SK-N-SH (cell line): ENCODE measurements at regions not wholly inside any gene's neighbourhood (a gene's known extent, or its start where the extent isn't known, plus 50 kb on each side); places are given as distances from the start of the nearest gene placed in this dataset.

Experiments used
- CTCF ChIA-PET: fragments of 300-600, 350-600 bp; formaldehyde crosslinking; extraction: SDS; loops from one replicate; lab custom pipeline; 2021; lab: Yijun Ruan, JAX
- POLR2A ChIA-PET: fragments of 350-600 bp; sonication (Branson Sonifier 250); formaldehyde crosslinking; extraction: SDS; loops from one replicate; lab custom pipeline; 2020; ENCODE audit warnings: antibody characterized with exemption, inconsistent platforms; lab: Yijun Ruan, JAX
- DNase-seq: peaks from one replicate; pipeline ENCODE4 v3.0.0; 2012
- H2AFZ ChIP-seq: fragments of 200-600 bp; sonication (generic); 2 replicates; pipeline ENCODE4 v1.8.1; 2016; ENCODE audit warnings: antibody characterized with exemption, mild to moderate bottlenecking, low read depth
- H3F3A ChIP-seq: fragments of 200-600 bp; sonication (generic); replicated peaks from 2 replicates; pipeline ENCODE3; 2016; ENCODE audit warnings: antibody characterized with exemption, mild to moderate bottlenecking; ENCODE audit not compliant: insufficient read depth
- H3K27ac ChIP-seq, 2 experiments: fragments of 200-500 bp in 1 of 2; fragments of 200-600 bp in 1 of 2; sonication (Bioruptor generic) in 1 of 2; sonication (generic), shearing (Covaris generic) in 1 of 2; 2 replicates each; pipeline versions ENCODE4 v1.5.1 to v1.6.1; 2014 to 2016; ENCODE audit warnings: low read depth in 2 of 2, inconsistent platforms in 1 of 2, low read length in 1 of 2, mild to moderate bottlenecking in 1 of 2, mixed read lengths in 1 of 2
- H3K27me3 ChIP-seq: fragments of 200-600 bp; sonication (generic), shearing (Covaris generic); 2 replicates; pipeline ENCODE4 v1.6.1; 2016; ENCODE audit warnings: mixed run types; ENCODE audit not compliant: insufficient read depth
- H3K36me3 ChIP-seq, 2 experiments: fragments of 200-500 bp in 1 of 2; fragments of 200-600 bp in 1 of 2; sonication (Bioruptor generic) in 1 of 2; sonication (generic) in 1 of 2; replicated peaks in 1 of 2; 2 replicates each; pipeline versions ENCODE3 to v1.5.1; 2014 to 2016; ENCODE audit warnings: low read length in 1 of 2, mild to moderate bottlenecking in 1 of 2; ENCODE audit not compliant: insufficient read depth in 2 of 2, control insufficient read depth in 1 of 2
- H3K4me1 ChIP-seq, 2 experiments: fragments of 200-500 bp in 1 of 2; fragments of 200-600 bp in 1 of 2; sonication (Bioruptor generic) in 1 of 2; sonication (generic), shearing (Covaris generic) in 1 of 2; 2 replicates each; pipeline versions ENCODE4 v1.5.1 to v1.6.1; 2014 to 2016; ENCODE audit warnings: low read depth in 1 of 2, low read length in 1 of 2, mixed run types in 1 of 2; ENCODE audit not compliant: insufficient read depth in 2 of 2, control insufficient read depth in 1 of 2
- H3K4me2 ChIP-seq: fragments of 200-600 bp; sonication (generic), shearing (Covaris generic); 2 replicates; pipeline ENCODE4 v1.6.1; 2017; ENCODE audit warnings: mixed run types
- H3K4me3 ChIP-seq, 2 experiments: fragments of 200-500 bp in 1 of 2; fragments of 200-600 bp in 1 of 2; sonication (Bioruptor generic) in 1 of 2; sonication (generic), shearing (Covaris generic) in 1 of 2; 2 replicates each; pipeline versions ENCODE4 v1.5.1 to v1.8.1; 2014 to 2016; ENCODE audit warnings: low read depth in 2 of 2, inconsistent platforms in 1 of 2, low read length in 1 of 2, mild to moderate bottlenecking in 1 of 2, mixed read lengths in 1 of 2, moderate library complexity in 1 of 2
- H3K79me2 ChIP-seq: fragments of 200-600 bp; sonication (generic); 2 replicates; pipeline ENCODE4 v1.8.1; 2017; ENCODE audit warnings: mild to moderate bottlenecking; ENCODE audit not compliant: insufficient read depth
- H3K9ac ChIP-seq: fragments of 200-600 bp; sonication (generic); 2 replicates; pipeline ENCODE4 v1.6.1; 2017; ENCODE audit warnings: mixed run types
- H3K9me2 ChIP-seq: fragments of 200-600 bp; sonication (generic); 2 replicates; pipeline ENCODE4 v1.6.1; 2017; ENCODE audit warnings: mixed run types
- H3K9me3 ChIP-seq: fragments of 200-600 bp; sonication (generic); 2 replicates; pipeline ENCODE4 v1.6.1; 2017; ENCODE audit warnings: mixed run types, mild to moderate bottlenecking, moderate library complexity
- H4K20me1 ChIP-seq: fragments of 200-600 bp; sonication (generic); 2 replicates; pipeline ENCODE4 v1.6.1; 2017; ENCODE audit warnings: mild to moderate bottlenecking, mixed run types; ENCODE audit not compliant: insufficient read depth
- ELF1 ChIP-seq: IDR thresholded peaks from 2 replicates; pipeline ENCODE4 v1.4.0; 2012
- FOSL2 ChIP-seq: IDR thresholded peaks from 2 replicates; pipeline ENCODE4 v1.4.0; 2012; ENCODE audit warnings: low read depth, mild to moderate bottlenecking, moderate library complexity, borderline replicate concordance
- FOXJ3 ChIP-seq: sonication (generic); formaldehyde crosslinking; IDR thresholded peaks from 2 replicates; pipeline ENCODE4 v1.5.1; 2020; ENCODE audit warnings: mild to moderate bottlenecking, missing genetic modification reagents
- FOXM1 ChIP-seq: IDR thresholded peaks from 2 replicates; pipeline ENCODE4 v1.4.0; 2012; ENCODE audit warnings: low read depth, mild to moderate bottlenecking
- JUND ChIP-seq: IDR thresholded peaks from 2 replicates; pipeline ENCODE4 v1.4.0; 2012
- RAD21 ChIP-seq: IDR thresholded peaks from 2 replicates; pipeline ENCODE4 v1.6.1; 2012; ENCODE audit warnings: mild to moderate bottlenecking, low read length
- RCOR1 ChIP-seq: fragments of 150-350 bp; IDR thresholded peaks from 2 replicates; pipeline ENCODE4 v1.6.1; 2017; ENCODE audit warnings: antibody characterized with exemption, low read length
- RXRA ChIP-seq: IDR thresholded peaks from 2 replicates; pipeline ENCODE4 v1.4.0; 2012; ENCODE audit warnings: low read depth, mild to moderate bottlenecking, borderline replicate concordance
- TAF1 ChIP-seq: IDR thresholded peaks from 2 replicates; pipeline ENCODE4 v1.6.1; 2012; ENCODE audit warnings: low read depth, mild to moderate bottlenecking, low read length, moderate library complexity, borderline replicate concordance
- TCF12 ChIP-seq: IDR thresholded peaks from 2 replicates; pipeline ENCODE4 v1.4.0; 2012
- YY1 ChIP-seq: IDR thresholded peaks from 2 replicates; pipeline ENCODE4 v1.4.0; 2012; ENCODE audit warnings: low read depth, mild to moderate bottlenecking
- WGBS: methylation state at CpG from one replicate; pipeline ENCODE4 v1.1.6; 2017; ENCODE audit warnings: low lambda C conversion rate; 5-methylcytosine and 5-hydroxymethylcytosine counted together
- TF ChIP-seq, protein P1 (sequence below): IDR thresholded peaks from 2 replicates; pipeline ENCODE4 v1.4.0; 2012; ENCODE audit warnings: low read depth, borderline replicate concordance
- TF ChIP-seq, protein P2 (sequence below): IDR thresholded peaks from 2 replicates; pipeline ENCODE4 v1.6.1; 2012; ENCODE audit warnings: mild to moderate bottlenecking, low read depth, low read length, moderate library complexity
- TF ChIP-seq, protein P3 (sequence below): IDR thresholded peaks from 2 replicates; pipeline ENCODE4; 2012
- TF ChIP-seq, protein P4 (sequence below): fragments of 150-350 bp; IDR thresholded peaks from 2 replicates; pipeline ENCODE4 v1.6.1; 2016; ENCODE audit warnings: mild to moderate bottlenecking, low read depth, low read length

DNA sequence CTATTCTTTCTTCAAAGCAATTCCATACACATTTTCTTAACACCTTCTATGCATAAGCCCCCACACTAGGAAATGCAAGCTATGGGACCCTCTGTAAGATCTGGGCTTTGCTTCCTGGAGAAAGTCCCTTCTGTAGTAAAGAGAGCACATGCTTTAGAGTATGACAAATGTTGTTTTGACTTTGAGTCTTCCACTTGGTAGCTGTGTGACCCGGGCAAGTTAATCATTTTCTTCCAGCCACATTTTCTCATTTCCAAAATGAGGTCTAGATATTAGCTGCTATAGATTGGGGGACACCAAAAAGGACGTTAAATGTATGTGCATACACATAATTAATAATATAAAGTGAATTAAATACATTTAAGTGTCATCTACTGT, 334.0 kb downstream of the NFIB start:
- CTCF ChIA-PET, result no interaction called here
- peaks cover 0 to 12% of the 10 kb centered on the region in 2 experiments; a peak in 3 of 4 replicates for H3K4me1 ChIP-seq
- no peak overlapping the region for H3K27ac ChIP-seq
- no peak overlapping the region for H3K4me3 ChIP-seq
- TF ChIP-seq, protein P1, sequence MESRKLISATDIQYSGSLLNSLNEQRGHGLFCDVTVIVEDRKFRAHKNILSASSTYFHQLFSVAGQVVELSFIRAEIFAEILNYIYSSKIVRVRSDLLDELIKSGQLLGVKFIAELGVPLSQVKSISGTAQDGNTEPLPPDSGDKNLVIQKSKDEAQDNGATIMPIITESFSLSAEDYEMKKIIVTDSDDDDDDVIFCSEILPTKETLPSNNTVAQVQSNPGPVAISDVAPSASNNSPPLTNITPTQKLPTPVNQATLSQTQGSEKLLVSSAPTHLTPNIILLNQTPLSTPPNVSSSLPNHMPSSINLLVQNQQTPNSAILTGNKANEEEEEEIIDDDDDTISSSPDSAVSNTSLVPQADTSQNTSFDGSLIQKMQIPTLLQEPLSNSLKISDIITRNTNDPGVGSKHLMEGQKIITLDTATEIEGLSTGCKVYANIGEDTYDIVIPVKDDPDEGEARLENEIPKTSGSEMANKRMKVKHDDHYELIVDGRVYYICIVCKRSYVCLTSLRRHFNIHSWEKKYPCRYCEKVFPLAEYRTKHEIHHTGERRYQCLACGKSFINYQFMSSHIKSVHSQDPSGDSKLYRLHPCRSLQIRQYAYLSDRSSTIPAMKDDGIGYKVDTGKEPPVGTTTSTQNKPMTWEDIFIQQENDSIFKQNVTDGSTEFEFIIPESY, result no peak
- TF ChIP-seq, protein P2, sequence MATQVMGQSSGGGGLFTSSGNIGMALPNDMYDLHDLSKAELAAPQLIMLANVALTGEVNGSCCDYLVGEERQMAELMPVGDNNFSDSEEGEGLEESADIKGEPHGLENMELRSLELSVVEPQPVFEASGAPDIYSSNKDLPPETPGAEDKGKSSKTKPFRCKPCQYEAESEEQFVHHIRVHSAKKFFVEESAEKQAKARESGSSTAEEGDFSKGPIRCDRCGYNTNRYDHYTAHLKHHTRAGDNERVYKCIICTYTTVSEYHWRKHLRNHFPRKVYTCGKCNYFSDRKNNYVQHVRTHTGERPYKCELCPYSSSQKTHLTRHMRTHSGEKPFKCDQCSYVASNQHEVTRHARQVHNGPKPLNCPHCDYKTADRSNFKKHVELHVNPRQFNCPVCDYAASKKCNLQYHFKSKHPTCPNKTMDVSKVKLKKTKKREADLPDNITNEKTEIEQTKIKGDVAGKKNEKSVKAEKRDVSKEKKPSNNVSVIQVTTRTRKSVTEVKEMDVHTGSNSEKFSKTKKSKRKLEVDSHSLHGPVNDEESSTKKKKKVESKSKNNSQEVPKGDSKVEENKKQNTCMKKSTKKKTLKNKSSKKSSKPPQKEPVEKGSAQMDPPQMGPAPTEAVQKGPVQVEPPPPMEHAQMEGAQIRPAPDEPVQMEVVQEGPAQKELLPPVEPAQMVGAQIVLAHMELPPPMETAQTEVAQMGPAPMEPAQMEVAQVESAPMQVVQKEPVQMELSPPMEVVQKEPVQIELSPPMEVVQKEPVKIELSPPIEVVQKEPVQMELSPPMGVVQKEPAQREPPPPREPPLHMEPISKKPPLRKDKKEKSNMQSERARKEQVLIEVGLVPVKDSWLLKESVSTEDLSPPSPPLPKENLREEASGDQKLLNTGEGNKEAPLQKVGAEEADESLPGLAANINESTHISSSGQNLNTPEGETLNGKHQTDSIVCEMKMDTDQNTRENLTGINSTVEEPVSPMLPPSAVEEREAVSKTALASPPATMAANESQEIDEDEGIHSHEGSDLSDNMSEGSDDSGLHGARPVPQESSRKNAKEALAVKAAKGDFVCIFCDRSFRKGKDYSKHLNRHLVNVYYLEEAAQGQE, result no peak
- TF ChIP-seq RXRA, result no peak
- POLR2A ChIA-PET, result no interaction called here
- 56% methylated on average over 2 of the region's 2 CpGs for WGBS
- H3K9me3 ChIP-seq, result no peaks in the 10 kb centered on the region
- H3K36me3 ChIP-seq, result no peaks in the 10 kb centered on the region
- no peaks in the 10 kb centered on the region for H3K79me2 ChIP-seq
- peaks cover 12% of the 10 kb centered on the region for H3F3A ChIP-seq
- H3K9me2 ChIP-seq, result no peaks in the 10 kb centered on the region
- no peak overlapping the region for H3K9ac ChIP-seq
- DNase-seq, result no peak
- no peaks in the 10 kb centered on the region for H4K20me1 ChIP-seq
- no peak overlapping the region for H2AFZ ChIP-seq
- H3K27me3 ChIP-seq, result no peaks in the 10 kb centered on the region
- H3K4me2 ChIP-seq, result no peak overlapping the region

DNA sequence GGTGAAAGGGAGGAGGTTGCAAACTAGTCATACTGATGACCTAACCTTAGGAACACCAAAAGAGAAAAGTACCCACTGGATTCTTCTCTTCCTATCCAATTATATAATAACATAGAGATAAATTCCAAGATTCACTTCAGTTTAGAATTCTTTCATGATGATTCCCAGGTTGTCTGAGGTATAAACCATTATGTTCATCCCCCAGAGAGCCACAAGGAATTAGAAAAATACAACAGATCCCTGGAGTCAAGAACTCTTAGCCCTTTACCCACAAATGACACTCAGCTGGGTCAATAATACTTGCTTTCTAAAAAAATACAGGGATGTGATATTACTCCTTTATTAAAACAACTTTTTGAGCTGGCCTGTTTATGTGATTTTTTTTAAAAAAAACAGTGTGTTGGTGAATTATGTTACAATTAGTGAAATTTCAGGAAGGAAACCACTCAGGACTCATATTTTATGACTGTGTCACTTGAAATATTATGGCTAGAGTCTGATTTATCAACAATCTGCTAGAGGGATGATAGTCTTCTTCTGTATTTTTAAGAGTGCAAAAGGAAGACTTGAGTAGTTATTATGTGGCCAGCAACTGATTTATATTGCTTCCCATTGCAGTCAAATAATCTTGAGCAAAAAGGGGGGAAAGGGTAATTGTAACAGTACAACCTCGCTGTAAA, 338.2 kb downstream of the NFIB start:
- no peaks in the 10 kb centered on the region for H3K36me3 ChIP-seq
- no peak overlapping the region for H3K4me3 ChIP-seq
- H3K9ac ChIP-seq, result no peak overlapping the region
- peaks cover 12% of the 10 kb centered on the region for H3F3A ChIP-seq
- no peak overlapping the region for H2AFZ ChIP-seq
- no peaks in the 10 kb centered on the region for H3K27me3 ChIP-seq
- DNase-seq, result no peak
- no peaks in the 10 kb centered on the region for H3K9me2 ChIP-seq
- H3K27ac ChIP-seq, result peak overlapping the region; percentile 49 to 73; a peak in 3 of 4 replicates
- no peak overlapping the region; the same call in 1 of the 2 replicates for H3K4me2 ChIP-seq
- H3K9me3 ChIP-seq, result no peaks in the 10 kb centered on the region
- ChIA-PET POLR2A (no interaction called here), CTCF (no interaction called here)
- H3K4me1 ChIP-seq, result peaks cover 0 to 12% of the 10 kb centered on the region in 2 experiments; a peak in 3 of 4 replicates
- 92% methylated on average over 1 of the region's 1 CpG for WGBS
- H3K79me2 ChIP-seq, result no peaks in the 10 kb centered on the region
- H4K20me1 ChIP-seq, result no peaks in the 10 kb centered on the region
- no peak for TF ChIP-seq ELF1
- TF ChIP-seq, protein P3, sequence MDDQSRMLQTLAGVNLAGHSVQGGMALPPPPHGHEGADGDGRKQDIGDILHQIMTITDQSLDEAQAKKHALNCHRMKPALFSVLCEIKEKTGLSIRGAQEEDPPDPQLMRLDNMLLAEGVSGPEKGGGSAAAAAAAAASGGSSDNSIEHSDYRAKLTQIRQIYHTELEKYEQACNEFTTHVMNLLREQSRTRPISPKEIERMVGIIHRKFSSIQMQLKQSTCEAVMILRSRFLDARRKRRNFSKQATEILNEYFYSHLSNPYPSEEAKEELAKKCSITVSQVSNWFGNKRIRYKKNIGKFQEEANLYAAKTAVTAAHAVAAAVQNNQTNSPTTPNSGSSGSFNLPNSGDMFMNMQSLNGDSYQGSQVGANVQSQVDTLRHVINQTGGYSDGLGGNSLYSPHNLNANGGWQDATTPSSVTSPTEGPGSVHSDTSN, result peak; percentile 56
- no peak for TF ChIP-seq YY1
- TF ChIP-seq RCOR1, result no peak
- peak; percentile 20; the same call in 1 of the 2 replicates for TF ChIP-seq FOSL2
- TF ChIP-seq FOXM1, result 0 out of 2 replicates have a peak, but pooled peaks have one; percentile 19
- TF ChIP-seq, protein P4, sequence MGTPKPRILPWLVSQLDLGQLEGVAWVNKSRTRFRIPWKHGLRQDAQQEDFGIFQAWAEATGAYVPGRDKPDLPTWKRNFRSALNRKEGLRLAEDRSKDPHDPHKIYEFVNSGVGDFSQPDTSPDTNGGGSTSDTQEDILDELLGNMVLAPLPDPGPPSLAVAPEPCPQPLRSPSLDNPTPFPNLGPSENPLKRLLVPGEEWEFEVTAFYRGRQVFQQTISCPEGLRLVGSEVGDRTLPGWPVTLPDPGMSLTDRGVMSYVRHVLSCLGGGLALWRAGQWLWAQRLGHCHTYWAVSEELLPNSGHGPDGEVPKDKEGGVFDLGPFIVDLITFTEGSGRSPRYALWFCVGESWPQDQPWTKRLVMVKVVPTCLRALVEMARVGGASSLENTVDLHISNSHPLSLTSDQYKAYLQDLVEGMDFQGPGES, result no peak
- TF ChIP-seq RXRA, result 0 out of 2 replicates have a peak, but pooled peaks have one; percentile 19
- no peak for TF ChIP-seq TAF1
- no peak for TF ChIP-seq RAD21
- TF ChIP-seq, protein P2, result no peak
- TF ChIP-seq FOXJ3 (CRISPR knock-in tag), result no peak
- TF ChIP-seq TCF12, result peak; percentile 86
- TF ChIP-seq JUND, result peak; percentile 35; the same call in 1 of the 2 replicates
